LHCN-M2 (cell line): ENCODE measurements at regions not wholly inside any gene's neighbourhood (a gene's known extent, or its start where the extent isn't known, plus 50 kb on each side); places are given as distances from the start of the nearest gene placed in this dataset.
"Not testable (repeated sequence)": the region's sequence is repeated elsewhere in the genome, so short reads cannot be mapped to it uniquely, and the experiment has no call there.

ENCODE experiments used
- DNase-seq: peaks from one replicate; pipeline ENCODE4 v3.0.0-alpha.2; 2012; ENCODE audit warnings: low read depth

GRCh38 chr2:8592736-8593135 is 89.1 kb upstream of the ID2 start:
- no peak for DNase-seq

- DNase-seq, result no peak
Measured at GRCh38 chr2:8593243-8593642, 88.6 kb upstream of the ID2 start.

GRCh38 chr2:8594731-8595427 is 87.0 kb upstream of the ID2 start:
- DNase-seq, result no peak

GRCh38 chr2:8595428-8595805 is 86.4 kb upstream of the ID2 start:
- DNase-seq, result no peak

- no peak for DNase-seq
Measured at GRCh38 chr2:8595811-8596600, 85.8 kb upstream of the ID2 start.

GRCh38 chr2:8597094-8597493 is 84.8 kb upstream of the ID2 start:
- DNase-seq, result no peak

GRCh38 chr2:8597559-8598225 is 84.2 kb upstream of the ID2 start:
- DNase-seq, result no peak

GRCh38 chr2:8598295-8599165 is 83.3 kb upstream of the ID2 start:
- DNase-seq, result peak; percentile 93

GRCh38 chr2:8599421-8600242 is 82.2 kb upstream of the ID2 start:
- no peak for DNase-seq

- no peak for DNase-seq
Measured at GRCh38 chr2:8600456-8600855, 81.4 kb upstream of the ID2 start.

- no peak for DNase-seq
Measured at GRCh38 chr2:8602809-8603208, 79.0 kb upstream of the ID2 start.

- not testable (repeated sequence) for DNase-seq
Measured at GRCh38 chr2:8603356-8603755, 78.5 kb upstream of the ID2 start.

- DNase-seq, result no peak
Measured at GRCh38 chr2:8604262-8604661, 77.6 kb upstream of the ID2 start.

- DNase-seq, result peak; percentile 52
Measured at GRCh38 chr2:8605351-8606065, 76.3 kb upstream of the ID2 start.

- no peak for DNase-seq
Measured at GRCh38 chr2:8606226-8606625, 75.6 kb upstream of the ID2 start.

GRCh38 chr2:8606649-8607550 is 75.0 kb upstream of the ID2 start:
- DNase-seq, result no peak

GRCh38 chr2:8607606-8608005 is 74.2 kb upstream of the ID2 start:
- peak; percentile 80 for DNase-seq

GRCh38 chr2:8608411-8608954 is 73.4 kb upstream of the ID2 start:
- DNase-seq, result peak; percentile 89

- DNase-seq, result peak; percentile 69
Measured at GRCh38 chr2:8609357-8609811, 72.5 kb upstream of the ID2 start.
